Activated T-cell treated with anti-CD3 and anti-CD28 coated beads for 48 hours (primary cell): ENCODE measurements at regions not wholly inside any gene's neighbourhood (a gene's known extent, or its start where the extent isn't known, plus 50 kb on each side); places are given as distances from the start of the nearest gene placed in this dataset.
"Not testable (repeated sequence)": the region's sequence is repeated elsewhere in the genome, so short reads cannot be mapped to it uniquely, and the experiment has no call there.

ENCODE experiments used
- DNase-seq: peaks from one replicate; pipeline ENCODE4 v3.0.0-alpha.2; 2020; ENCODE audit warnings: low read depth

DNA sequence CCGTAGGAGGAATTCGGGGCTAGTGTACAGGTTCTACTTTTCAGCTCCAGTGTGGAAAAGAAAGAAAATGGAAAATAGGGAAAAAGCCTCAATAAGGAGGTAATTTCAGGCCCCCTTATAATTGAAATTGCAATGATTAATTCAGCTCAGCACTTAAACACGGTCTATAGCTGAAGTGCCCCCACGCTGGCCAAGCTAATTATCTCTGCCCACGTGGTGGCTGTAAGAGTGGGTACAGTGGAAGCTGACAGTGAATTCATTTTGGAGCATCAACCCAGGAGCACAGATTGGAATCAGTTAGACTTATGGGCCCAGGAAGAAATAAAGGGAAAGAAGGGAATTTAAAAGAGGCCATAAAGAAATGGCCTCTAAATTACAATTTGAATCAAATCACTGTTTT is 631.1 kb upstream of the CPEB2 start:
- no peak for DNase-seq

DNA sequence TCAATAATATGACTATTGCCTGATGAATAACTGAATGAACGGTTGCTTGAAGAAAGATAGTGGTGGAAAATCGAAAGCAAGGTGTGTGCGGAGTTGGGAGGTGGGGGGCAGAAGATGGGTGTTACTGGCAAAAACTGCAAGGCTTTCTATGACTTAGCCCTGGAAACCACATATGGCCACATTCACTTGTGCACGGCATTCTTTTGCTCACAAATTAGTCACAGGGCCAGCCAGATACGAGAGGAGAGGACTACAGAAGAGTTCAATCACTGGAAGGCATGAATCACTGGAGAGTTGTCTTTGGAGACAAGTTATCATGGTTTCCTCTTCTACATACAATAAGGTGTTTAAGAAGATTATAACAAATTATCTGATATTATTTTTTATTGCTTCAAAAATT is 626.5 kb upstream of the CPEB2 start:
- no peak for DNase-seq

DNA sequence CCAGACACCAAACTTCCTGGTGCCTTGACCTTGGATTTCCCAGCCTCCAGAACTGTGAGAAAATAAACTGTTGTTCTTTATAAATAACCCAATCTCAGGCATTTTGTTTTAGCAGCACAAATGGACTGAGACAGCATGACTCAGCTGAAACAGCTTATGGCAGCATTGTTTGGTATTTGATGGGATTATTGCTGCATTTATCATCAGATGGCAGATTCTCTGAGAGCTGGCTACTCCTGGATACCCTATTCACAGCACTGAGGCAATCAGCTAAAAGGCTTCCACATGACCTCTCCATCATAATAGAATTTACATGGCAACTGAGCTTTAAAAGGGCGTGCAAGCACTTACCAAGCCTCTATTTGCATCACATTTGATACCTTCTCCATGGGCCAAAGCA is 623.1 kb upstream of the CPEB2 start:
- DNase-seq: no peak

DNA sequence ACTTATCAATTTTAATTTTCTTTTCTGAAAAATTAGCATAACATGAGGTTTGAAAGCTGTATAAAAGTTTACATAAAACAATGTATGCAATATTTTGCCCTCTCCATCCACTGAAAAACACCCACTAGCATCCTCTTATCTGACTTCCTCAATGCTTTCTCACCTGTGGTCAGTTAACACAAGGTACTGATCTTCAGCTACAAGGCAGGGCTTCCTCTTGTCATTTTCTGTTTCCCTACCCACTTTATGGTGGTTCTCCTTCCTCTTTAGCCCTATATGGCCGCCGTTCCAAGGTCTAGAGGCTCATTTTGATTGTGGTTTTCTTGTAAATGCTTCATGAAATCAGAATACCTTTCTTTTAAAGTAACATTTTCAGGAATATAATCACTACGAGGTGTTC is 618.6 kb upstream of the CPEB2 start:
- no peak for DNase-seq

DNA sequence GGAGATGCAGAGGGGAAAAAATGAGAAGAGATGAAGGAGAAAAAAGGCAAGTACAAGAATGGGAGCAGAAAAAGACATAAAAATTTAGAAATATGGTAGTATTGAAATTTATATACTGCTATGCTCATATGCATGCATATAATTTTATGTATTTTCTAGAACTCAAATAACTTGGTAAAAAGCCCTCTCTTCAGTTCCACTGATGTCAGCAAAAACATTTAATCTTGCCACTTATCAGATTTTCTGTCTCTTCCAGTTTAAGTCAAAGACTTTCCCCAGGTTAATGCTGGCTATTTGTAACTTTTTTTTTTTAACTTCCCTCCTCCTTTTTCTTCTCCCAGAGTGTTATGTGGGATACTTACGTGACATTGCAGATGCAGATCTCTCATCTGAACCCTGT is 617.5 kb upstream of the CPEB2 start:
- DNase-seq: no peak

DNA sequence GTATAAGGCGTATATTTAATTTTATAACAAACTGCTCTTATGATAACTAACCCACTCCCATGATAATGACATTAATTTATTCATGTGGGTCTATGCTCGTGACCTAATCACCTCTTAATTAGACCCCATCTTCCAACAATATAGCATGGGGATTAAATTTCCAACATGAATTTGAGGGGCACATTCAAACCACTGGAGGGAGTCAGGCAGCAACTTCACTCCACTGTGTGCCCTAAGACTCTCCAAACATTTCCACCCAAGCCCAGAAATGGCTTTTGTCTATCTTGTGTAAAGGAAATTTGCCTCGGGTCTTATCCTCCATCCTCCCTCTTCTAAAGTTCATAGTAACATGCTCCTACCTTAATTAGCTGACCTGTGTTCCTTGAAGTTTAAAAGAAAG is 616.1 kb upstream of the CPEB2 start:
- DNase-seq: no peak

DNA sequence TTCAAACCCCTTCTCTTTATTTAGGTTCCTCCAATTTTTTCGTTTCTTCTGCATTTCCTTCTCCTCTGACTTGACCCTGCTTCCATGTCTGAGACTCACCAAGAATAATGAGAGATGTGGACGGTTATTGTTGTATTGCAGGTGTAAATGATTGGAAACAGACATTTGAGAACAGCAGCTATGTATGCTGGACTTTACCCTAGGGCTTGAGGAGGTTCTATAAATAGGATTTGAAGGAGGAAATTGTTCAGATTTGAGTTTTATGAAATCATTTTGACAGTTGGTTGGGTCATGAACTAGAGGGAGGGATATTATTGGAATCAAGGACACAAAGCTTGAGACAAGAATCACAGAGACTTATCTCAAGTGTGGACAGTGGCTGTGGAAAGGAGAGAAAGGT is 614.6 kb upstream of the CPEB2 start:
- no peak for DNase-seq

DNA sequence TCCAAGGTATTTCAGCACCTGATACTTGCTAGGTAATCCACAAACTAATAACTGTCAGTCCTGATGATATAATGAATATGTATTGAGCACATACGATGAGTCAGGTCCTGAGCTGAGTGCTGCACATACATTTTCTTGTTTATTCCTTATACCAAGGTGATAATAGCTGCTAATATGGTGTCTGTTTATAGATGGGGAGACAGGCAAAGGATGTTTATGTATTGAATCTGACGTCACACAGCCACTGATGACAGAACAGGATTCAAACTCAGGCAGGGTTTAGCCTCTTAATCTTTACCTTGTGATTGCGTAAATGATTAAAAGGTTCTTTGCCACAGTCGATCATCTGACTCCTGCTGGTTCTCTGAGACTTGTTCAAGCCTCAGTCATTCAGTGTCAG is 609.9 kb upstream of the CPEB2 start:
- DNase-seq: no peak

DNA sequence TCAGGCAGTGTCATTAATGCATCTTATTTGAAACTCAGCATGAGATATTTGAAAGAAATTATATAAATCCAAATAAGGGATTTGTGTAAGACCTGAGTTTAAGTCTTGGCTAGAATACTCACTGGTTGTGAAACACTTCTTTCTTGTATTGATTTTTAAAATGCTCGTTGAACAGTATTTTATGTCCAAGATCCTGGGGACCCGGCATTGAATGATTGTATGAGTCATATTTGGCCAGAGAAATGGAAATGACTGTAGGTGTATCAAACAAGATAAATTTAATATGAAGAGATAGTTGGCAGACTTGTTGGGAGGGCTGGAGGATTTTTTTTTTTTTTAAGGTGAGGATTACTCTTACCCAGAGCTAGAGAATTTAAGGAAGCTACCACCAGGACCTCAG is 606.1 kb upstream of the CPEB2 start:
- no peak for DNase-seq

DNA sequence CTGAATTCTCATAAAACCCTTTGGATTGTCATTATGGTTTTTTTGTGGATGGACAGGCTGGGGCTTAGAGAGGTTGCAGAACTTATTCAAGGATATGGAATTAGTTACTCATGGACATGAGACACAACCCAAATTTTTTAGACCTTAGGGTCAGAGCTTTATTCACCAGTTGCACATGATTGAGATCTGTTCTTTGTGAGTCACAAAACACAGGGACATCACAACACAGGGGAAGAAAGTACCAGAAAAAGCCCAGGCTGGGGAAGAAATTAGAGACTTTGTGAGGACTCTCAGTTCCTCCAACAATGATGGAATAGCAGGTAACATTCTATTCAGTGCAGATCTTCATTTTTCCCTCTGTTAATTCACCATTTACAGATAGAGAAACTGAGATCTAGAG is 602.4 kb upstream of the CPEB2 start:
- DNase-seq: no peak

DNA sequence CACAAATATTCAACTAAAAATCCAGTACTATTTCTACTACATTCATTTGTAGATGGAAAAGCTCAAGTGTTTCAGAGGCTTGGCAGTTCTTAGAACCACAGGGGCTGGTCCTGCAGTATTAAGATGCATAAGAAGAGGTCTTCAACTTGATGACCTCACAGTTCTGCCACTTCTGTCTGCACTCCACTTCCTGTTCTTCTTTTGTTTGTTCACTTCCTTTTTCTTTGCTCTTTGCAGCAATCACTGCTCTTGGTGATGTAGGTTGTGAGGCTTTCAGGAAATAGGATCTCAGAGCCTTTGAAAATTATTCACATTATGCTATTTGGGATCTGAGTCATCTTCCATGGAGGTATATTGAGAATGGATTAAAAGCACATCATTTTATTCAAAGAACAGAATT is 602.0 kb upstream of the CPEB2 start:
- DNase-seq: no peak

DNA sequence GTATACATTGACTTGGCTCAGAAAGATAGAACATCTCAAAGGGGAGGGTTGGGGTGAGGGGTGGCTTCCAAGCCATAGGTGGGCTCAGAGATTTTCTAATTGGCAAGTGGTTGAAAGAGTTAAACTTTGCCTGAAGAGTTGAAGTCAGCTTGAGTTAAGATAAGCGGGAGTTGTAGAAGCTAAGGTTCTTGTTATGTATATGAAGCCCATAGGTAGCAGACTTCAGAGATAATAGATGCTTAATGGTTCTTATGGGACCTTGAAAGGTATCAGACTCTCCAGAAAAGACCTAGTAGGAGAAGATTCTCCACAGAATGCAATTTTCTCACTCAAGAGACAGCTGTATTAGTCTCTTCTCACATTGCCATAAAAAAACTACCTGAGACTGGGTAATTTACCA is 599.1 kb upstream of the CPEB2 start:
- DNase-seq: no peak

DNA sequence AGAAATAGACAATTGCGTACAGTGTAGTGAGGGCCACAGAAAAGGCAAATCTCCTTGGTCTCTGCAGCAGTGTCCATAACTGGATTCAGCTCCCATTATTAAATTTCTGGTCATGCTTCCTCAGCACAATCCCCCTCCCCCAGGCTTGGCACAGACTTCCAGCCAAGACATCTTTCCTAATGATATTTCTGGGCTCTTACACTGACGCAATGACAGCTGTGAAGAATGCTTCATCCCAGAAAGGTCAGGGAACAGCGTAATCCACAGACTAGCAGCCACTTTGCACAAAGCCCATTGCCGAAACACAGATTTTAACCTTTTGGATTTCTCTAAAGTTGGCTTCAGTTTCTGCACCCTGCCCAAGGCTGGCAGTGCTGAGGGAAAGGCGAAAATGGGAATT is 597.6 kb upstream of the CPEB2 start:
- DNase-seq: no peak

DNA sequence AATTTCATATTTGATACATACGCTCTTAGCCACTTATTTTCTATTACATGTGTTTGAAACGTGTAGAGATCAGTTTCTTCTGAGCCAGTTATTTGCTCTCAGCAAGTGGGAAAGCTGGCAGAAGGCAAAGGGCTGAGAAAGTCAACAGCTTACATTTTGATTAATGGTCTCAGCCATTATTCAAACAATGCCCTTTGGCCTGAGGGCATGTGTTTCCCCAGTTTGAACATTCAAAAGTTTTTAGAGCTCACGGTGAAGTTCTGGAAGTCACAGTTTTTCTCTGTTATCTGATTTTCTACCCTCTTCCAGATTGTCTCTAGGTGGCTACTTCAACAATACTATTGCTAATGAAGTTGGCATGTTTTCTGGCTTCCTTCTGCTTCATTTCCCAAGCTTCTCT is 591.8 kb upstream of the CPEB2 start:
- DNase-seq: no peak

DNA sequence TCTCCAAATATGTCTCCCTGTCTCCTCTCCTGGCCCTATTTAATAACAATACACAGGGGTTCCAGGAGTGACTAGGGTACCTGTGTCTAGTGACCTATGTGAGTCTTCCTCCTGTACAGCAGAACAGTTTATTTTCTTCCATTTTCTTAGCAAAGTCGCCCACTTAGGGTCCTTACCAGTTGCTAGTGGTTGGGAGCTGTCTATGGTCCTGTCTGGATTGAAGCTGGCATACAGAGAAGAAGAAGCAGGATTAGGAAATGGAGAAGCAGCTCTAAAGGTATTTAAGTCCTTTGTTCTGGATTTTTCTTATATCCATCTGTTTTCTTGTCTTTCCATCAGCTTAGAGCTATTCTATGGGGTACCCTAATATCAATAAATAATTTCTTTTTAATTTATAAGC is 587.1 kb upstream of the CPEB2 start:
- no peak for DNase-seq

DNA sequence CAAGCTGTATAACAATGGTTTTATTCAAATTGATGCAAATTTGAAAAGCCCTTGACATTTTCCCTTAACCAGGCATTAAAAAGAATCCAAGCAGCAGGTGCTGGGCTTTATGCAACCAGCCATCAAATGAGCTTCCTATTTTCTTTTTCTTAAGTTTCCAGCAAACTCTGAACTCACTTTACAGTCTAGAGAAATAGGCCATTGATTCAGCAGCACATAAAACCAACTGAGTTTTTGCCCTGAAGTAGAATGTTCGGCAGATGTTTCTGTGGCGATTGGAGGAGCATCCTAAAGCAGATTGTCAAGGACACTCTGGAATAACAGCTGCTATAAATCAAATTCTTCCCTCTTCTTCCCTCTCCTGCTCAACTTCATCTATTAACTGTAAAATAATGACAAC is 582.8 kb upstream of the CPEB2 start:
- no peak for DNase-seq

DNA sequence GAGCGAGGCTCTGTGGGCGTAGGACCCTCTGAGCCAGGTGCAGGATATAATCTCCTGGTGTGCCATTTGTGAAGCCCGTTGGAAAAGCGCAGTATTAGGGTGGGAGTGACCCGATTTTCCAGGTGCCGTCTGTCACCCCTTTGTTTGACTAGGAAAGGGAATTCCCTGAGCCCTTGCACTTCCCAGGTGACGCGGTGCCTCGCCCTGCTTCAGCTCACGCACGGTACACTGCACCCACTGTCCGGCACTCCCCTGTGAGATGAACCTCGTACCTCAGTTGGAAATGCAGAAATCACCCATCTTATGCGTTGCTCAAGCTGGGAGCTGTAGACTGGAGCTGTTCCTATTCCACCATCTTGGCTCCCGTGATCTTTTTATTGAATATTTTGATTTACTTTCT is 576.0 kb upstream of the CPEB2 start:
- not testable (repeated sequence) for DNase-seq

DNA sequence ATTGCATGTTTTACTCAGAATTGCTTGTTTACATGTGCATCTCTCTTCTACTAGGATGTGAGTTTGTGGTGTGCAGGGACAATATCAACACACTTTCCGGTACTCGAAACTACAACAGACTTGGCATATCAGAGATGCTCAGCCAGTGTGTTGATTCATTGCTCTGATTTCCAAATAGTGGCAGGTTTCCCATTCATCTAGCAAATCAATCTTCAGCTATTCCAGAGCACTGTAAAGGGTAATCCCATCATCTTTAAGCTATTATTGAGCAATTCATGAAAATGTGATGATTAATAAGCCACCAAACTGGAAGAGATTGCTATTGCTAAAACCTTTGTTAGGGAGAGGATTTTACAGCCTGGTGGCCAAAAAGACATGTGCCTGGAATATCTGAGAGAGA is 574.2 kb upstream of the CPEB2 start:
- DNase-seq: no peak

DNA sequence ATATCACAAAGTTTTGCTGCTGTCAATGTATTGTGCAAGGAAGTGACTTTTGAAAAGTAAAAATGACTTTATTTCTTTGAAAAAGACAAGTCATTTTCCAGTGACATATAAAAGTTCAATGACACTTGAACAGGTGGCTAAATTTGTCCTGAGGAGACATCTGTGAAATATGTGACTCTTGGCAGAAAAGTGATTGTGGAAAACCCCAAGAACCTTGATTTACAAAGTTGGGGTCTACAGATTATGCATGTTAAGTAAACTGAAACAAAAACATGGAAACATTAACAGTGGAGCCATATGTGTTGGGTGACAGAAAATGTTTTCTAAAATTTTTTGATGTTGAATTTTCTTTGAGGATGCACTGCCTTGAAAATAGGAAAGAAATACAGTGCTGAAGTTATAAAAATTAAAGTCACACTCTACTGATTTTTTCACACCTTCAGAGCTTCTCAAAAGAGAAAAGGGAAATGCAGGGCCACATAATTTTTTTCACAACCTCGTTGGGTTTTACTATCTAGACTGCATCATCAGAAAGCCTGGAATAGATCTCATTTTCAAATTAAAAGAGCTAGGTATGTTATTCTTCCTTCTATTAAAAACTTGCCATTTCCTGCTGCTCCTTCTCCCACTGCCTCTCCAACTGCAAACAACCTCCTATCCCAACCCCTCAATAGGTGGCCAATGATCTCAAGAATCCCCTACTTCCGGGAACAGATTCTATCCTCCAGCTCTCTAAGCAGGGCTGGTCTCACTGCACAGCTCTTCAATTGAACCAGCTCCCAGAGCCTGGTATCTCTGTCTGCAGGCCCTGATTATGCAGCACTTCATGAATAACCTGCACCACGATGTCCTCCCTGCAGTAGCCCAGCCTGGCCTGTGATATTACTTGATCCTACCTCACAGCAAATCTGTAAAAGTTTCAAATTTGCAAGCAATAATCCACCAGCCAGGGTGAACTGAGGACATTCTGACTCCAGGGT is 570.8 kb upstream of the CPEB2 start:
- DNase-seq: no peak

DNA sequence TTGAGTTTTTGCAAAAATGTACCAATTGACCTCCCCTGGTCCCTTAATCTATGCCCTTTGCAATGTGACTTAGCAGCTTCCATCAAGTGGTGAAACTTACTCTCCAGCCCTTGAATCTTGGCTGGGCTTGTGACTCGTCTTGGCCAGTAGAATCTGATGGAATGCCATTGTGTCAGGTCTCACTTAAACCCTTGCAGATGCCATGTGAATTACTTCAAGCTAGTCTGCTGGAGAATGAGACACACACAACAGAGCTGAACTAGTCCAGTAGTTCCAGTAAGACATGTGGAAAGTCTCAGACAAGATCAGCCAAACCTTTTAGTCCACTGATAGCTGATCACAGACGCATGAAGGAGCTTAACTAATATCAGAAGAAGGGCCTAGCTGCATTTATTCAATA is 567.8 kb upstream of the CPEB2 start:
- no peak for DNase-seq

DNA sequence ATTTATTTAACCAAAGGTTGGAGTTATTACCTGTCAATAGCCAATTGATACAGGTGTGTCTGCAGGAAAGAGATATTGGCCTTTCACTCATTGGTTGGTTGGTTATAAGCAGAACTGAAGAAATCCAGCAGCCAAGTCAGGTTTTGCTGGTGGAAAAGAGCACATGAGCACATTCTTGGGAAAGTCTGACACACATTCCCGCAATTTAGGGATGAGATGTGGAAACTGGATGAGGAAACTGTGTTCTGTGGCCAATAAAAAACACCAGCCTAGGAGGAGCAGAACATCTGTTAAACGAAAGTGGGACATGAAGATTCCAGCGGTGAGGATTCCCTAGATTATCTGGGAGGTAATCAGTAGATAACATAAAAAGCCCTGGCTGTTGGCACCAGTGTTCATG is 567.4 kb upstream of the CPEB2 start:
- DNase-seq: no peak

DNA sequence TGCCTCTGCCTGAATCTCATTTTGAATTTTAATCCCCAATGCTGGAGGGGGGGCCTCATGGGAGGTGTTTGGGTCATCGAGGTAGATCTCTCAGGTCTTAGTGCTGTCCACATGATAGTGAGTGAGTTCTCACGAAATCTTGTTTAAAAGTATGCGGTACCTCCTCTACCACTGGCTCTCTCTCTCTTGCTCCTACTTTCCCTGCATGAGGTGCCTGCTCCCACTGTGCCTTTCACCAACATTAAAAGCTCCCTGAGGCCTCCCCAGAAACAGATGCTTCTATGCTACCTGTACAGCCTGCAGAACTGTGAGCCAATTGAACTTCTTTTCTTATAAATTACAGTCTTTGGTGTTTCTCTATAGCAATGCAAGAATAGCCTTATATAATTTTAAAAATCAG is 560.7 kb upstream of the CPEB2 start:
- no peak for DNase-seq

DNA sequence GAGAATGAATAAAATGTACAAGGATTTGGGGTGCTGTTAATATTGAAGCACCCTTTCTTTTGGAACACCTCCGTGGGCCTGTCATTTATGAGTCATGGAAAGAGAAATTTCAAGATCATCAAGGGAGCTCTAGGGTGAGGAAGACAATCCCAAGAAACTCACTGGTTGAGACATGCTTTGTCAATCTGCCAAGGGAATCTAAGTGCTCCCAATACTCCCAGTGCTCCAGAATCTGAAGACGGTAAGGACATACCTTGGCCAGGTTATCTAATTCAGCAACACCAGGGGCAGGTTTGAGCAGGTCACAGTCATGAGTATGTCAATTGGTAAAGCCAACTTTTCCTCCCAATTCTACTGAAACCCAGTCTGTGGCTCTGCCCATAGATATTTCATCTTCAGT is 556.4 kb upstream of the CPEB2 start:
- DNase-seq: no peak

DNA sequence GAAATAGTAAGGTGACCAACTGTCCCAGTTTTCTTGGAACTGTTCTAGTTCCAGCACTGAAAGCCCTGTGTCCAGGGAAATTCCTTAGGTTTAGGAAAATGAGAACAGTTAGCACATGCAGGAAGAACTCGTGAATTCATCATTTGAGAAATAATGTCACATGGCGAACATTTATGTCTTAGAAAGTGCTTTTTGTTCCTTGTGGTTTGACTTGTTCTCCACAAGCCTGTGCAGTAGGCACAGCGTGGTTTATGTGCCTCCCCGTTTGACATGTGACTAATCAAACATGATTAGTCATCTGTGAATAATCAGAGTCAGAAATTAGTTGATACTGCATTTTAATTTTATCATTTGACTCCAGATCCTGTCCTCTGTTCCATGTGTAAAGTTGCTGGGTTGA is 556.0 kb upstream of the CPEB2 start:
- DNase-seq: no peak
